ENCODE measurements at regions not wholly inside any gene's neighbourhood (a gene's known extent, or its start where the extent isn't known, plus 50 kb on each side); places are given as distances from the start of the nearest gene placed in this dataset.

GRCh38 chr10:52688899-52689298 is 83.7 kb downstream of the MBL2 start:
- DNase-seq (ENCODE audit: low spot score) (no peak), ATAC-seq (ENCODE audit: low FRiP score) (no peak)
- TF ChIP-seq CTCF (IDR thresholded peaks at IDR 0.05): no peak

GRCh38 chr10:52696232-52696631 is 76.4 kb downstream of the MBL2 start:
- DNase-seq (ENCODE audit: low spot score) (no peak), ATAC-seq (ENCODE audit: low FRiP score) (no peak)
- TF ChIP-seq CTCF (IDR thresholded peaks at IDR 0.05): no peak

- ATAC-seq (ENCODE audit: low FRiP score) (no peak), DNase-seq (ENCODE audit: low spot score) (no peak)
- TF ChIP-seq CTCF (IDR thresholded peaks at IDR 0.05): no peak
These were observed 70.9 kb downstream of the MBL2 start for GRCh38 chr10:52701647-52702046.

- no peak for DNase-seq (ENCODE audit: low spot score)
- no peak for TF ChIP-seq CTCF (IDR thresholded peaks at IDR 0.05)
- ATAC-seq (ENCODE audit: low FRiP score): no peak
These were observed 69.1 kb downstream of the MBL2 start for GRCh38 chr10:52703451-52703850.

- DNase-seq (ENCODE audit: low spot score): no peak
- no peak for TF ChIP-seq CTCF (IDR thresholded peaks at IDR 0.05)
- no peak for ATAC-seq (ENCODE audit: low FRiP score)
These were observed 68.7 kb downstream of the MBL2 start for GRCh38 chr10:52703898-52704297.

- no peak for TF ChIP-seq CTCF (IDR thresholded peaks at IDR 0.05)
- DNase-seq (ENCODE audit: low spot score): no peak
These were observed 66.1 kb downstream of the MBL2 start for GRCh38 chr10:52706332-52707070.

More at GRCh38 chr10:52706332-52707070, 66.1 kb downstream of the MBL2 start:
- no peak for ATAC-seq (ENCODE audit: low FRiP score)

Data from omental fat pad (tissue), 3 donors.